Astrocyte (in vitro differentiated cells and primary cell): ENCODE measurements at regions not wholly inside any gene's neighbourhood (a gene's known extent, or its start where the extent isn't known, plus 50 kb on each side); places are given as distances from the start of the nearest gene placed in this dataset.

ENCODE experiments used
- CTCF ChIP-seq: IDR thresholded peaks from 2 replicates; pipeline ENCODE4 v1.5.1; 2011; ENCODE audit warnings: low read depth, mild to moderate bottlenecking, inconsistent platforms, low read length, moderate library complexity; ENCODE audit not compliant: insufficient read depth
- EZH2 ChIP-seq: IDR thresholded peaks from 2 replicates; pipeline ENCODE4 v1.6.1; 2012; ENCODE audit warnings: mild to moderate bottlenecking, low read length, inconsistent platforms; ENCODE audit not compliant: insufficient read depth

DNA sequence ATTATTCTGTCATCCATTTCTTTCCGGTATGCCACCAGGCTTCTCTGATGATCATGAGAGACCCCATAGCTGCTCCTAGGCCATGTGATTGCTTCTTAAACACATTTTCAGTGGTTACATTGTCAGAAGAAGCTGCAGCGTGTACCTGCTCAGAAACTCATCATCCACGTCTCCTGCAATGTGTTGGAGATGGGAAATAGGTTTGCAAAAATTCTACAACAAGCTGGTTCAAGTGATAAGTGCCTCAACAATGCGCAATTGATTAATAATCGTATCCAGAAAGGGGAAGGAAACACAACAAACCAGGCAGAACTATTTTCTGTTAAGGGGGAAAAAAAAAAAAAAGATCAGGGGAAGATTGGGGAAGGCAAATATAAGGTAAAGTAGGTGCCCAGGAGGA is 75.7 kb upstream of the THUMPD2 start:
- TF ChIP-seq CTCF = no peak
- no peak for TF ChIP-seq EZH2
